Kidney capillary endothelial cell (primary cell): ENCODE measurements at regions not wholly inside any gene's neighbourhood (a gene's known extent, or its start where the extent isn't known, plus 50 kb on each side); places are given as distances from the start of the nearest gene placed in this dataset.
A peak's percentile ranks its signal among the peaks of the same experiment; 100 is the strongest.
"Not testable (repeated sequence)": the region's sequence is repeated elsewhere in the genome, so short reads cannot be mapped to it uniquely, and the experiment has no call there.

ENCODE experiments used
- DNase-seq: peaks from one replicate; pipeline ENCODE4 v3.0.0-alpha.2; 2018; ENCODE audit warnings: low spot score

- DNase-seq = no peak
These were observed 185.5 kb downstream of the TEX13C start for GRCh38 chrX:125505207-125505606.

GRCh38 chrX:125507119-125507518 is 187.4 kb downstream of the TEX13C start:
- peak; percentile 1 for DNase-seq

- DNase-seq = no peak
These were observed 200.4 kb downstream of the TEX13C start for GRCh38 chrX:125520029-125520428.

GRCh38 chrX:125522752-125523151 is 203.1 kb downstream of the TEX13C start:
- DNase-seq = no peak

GRCh38 chrX:125532411-125533089 is 212.9 kb downstream of the TEX13C start:
- no peak for DNase-seq

- DNase-seq = no peak
These were observed 213.7 kb downstream of the TEX13C start for GRCh38 chrX:125533352-125533751.

GRCh38 chrX:125544031-125544660 is 224.5 kb downstream of the TEX13C start:
- no peak for DNase-seq

- DNase-seq = no peak
These were observed 225.2 kb downstream of the TEX13C start for GRCh38 chrX:125544856-125545255.

GRCh38 chrX:125577479-125577878 is 257.8 kb downstream of the TEX13C start:
- DNase-seq = no peak

GRCh38 chrX:125604448-125604847 is 284.8 kb downstream of the TEX13C start:
- no peak for DNase-seq

- no peak for DNase-seq
These were observed 285.5 kb downstream of the TEX13C start for GRCh38 chrX:125605145-125605544.

- DNase-seq = not testable (repeated sequence)
These were observed 295.1 kb downstream of the TEX13C start for GRCh38 chrX:125614591-125615343.

GRCh38 chrX:125620715-125621587 is 301.3 kb downstream of the TEX13C start:
- no peak for DNase-seq

GRCh38 chrX:125621588-125621927 is 301.9 kb downstream of the TEX13C start:
- DNase-seq = no peak

- no peak for DNase-seq
These were observed 303.2 kb downstream of the TEX13C start for GRCh38 chrX:125622899-125623298.

GRCh38 chrX:125627676-125628075 is 308.0 kb downstream of the TEX13C start:
- no peak for DNase-seq

- DNase-seq = no peak
These were observed 308.8 kb downstream of the TEX13C start for GRCh38 chrX:125628435-125628834.

GRCh38 chrX:125641405-125641804 is 321.7 kb downstream of the TEX13C start:
- no peak for DNase-seq

- no peak for DNase-seq
These were observed 326.5 kb downstream of the TEX13C start for GRCh38 chrX:125646195-125646594.

- no peak for DNase-seq
These were observed 331.8 kb downstream of the TEX13C start for GRCh38 chrX:125651426-125651825.

- no peak for DNase-seq
These were observed 334.8 kb downstream of the TEX13C start for GRCh38 chrX:125654501-125654900.

GRCh38 chrX:125673758-125674157 is 354.1 kb downstream of the TEX13C start:
- no peak for DNase-seq
